Hepatocyte (in vitro differentiated cells): ENCODE measurements at regions not wholly inside any gene's neighbourhood (a gene's known extent, or its start where the extent isn't known, plus 50 kb on each side); places are given as distances from the start of the nearest gene placed in this dataset.

Source experiments
- DNase-seq: peaks from one replicate; pipeline ENCODE4 v3.0.0-alpha.2; 2016; ENCODE audit warnings: low spot score
- H2AFZ ChIP-seq: fragments of 200-600 bp; sonication (generic); 2 replicates; pipeline ENCODE4 v1.6.0; 2016; ENCODE audit warnings: antibody characterized with exemption, mild to moderate bottlenecking
- H3K27ac ChIP-seq: fragments of 200-600 bp; sonication (generic); 2 replicates; pipeline ENCODE4 v1.5.1; 2016; ENCODE audit warnings: mild to moderate bottlenecking
- H3K27me3 ChIP-seq: fragments of 200-600 bp; sonication (generic); 2 replicates; pipeline ENCODE4 v1.6.1; 2016
- H3K36me3 ChIP-seq: fragments of 200-600 bp; sonication (generic); replicated peaks from 2 replicates; pipeline ENCODE4 v1.5.1; 2016; ENCODE audit warnings: low read depth; ENCODE audit not compliant: insufficient read depth
- H3K4me1 ChIP-seq: fragments of 200-600 bp; sonication (generic); 2 replicates; pipeline ENCODE4 v1.5.1; 2016; ENCODE audit warnings: mild to moderate bottlenecking, moderate library complexity; ENCODE audit not compliant: insufficient read depth
- H3K4me2 ChIP-seq: fragments of 200-600 bp; sonication (generic); 2 replicates; pipeline ENCODE4 v1.6.0; 2016
- H3K4me3 ChIP-seq: fragments of 200-600 bp; sonication (generic); 2 replicates; pipeline ENCODE4 v1.5.1; 2016; ENCODE audit warnings: mild to moderate bottlenecking
- H3K79me2 ChIP-seq: fragments of 200-600 bp; sonication (generic); 2 replicates; pipeline ENCODE4 v1.6.0; 2017; ENCODE audit warnings: mild to moderate bottlenecking
- H3K9me2 ChIP-seq: fragments of 200-600 bp; sonication (generic); replicated peaks from 2 replicates; pipeline ENCODE4 v1.6.0; 2017; ENCODE audit warnings: mild to moderate bottlenecking; ENCODE audit not compliant: insufficient read depth
- H3K9me3 ChIP-seq: fragments of 200-600 bp; sonication (generic); 2 replicates; pipeline ENCODE4 v1.5.1; 2016; ENCODE audit warnings: low read depth, mild to moderate bottlenecking
- H4K20me1 ChIP-seq: fragments of 200-600 bp; sonication (generic); 2 replicates; pipeline ENCODE4 v1.6.0; 2016; ENCODE audit warnings: mild to moderate bottlenecking; ENCODE audit not compliant: insufficient read depth, poor library complexity, severe bottlenecking
- EZH2 ChIP-seq: fragments of 200-600 bp; sonication (generic); IDR thresholded peaks from 2 replicates; pipeline ENCODE4 v1.6.1; 2016; ENCODE audit warnings: antibody characterized with exemption, mild to moderate bottlenecking, borderline replicate concordance
- EZH2phosphoT487 ChIP-seq: fragments of 200-600 bp; sonication (generic); IDR thresholded peaks from one replicate; pipeline ENCODE4 v1.6.1; 2018; ENCODE audit warnings: antibody characterized with exemption, mild to moderate bottlenecking, low read depth, moderate library complexity; ENCODE audit not compliant: unreplicated experiment, severe bottlenecking
- WGBS: methylation state at CpG from one replicate; pipeline ENCODE4 v1.1.6; 2016; ENCODE audit warnings: low lambda C conversion rate; ENCODE audit errors: missing lambda C conversion rate; 5-methylcytosine and 5-hydroxymethylcytosine counted together
- TF ChIP-seq, protein P1 (sequence below): fragments of 200-600 bp; sonication (generic); IDR thresholded peaks from 2 replicates; pipeline ENCODE4 v1.5.1; 2016; ENCODE audit warnings: antibody characterized with exemption, mild to moderate bottlenecking; ENCODE audit not compliant: poor library complexity

GRCh38 chrX:126886997-126887396 is 67.5 kb downstream of the PRR32 start:
- Histone ChIP-seq H3K27ac (no peak overlapping the region), H3K9me2 (no peaks in the 10 kb centered on the region), H3K4me1 (no peaks in the 10 kb centered on the region), H3K4me3 (no peak overlapping the region), H3K9me3 (no peaks in the 10 kb centered on the region), H4K20me1 (no peaks in the 10 kb centered on the region), H3K27me3 (no peaks in the 10 kb centered on the region), H3K4me2 (no peak overlapping the region), H3K79me2 (no peaks in the 10 kb centered on the region), H3K36me3 (no peaks in the 10 kb centered on the region), H2AFZ (no peak overlapping the region)
- 71% methylated on average over 1 of the region's 1 CpG for WGBS
- DNase-seq, result no peak
- TF ChIP-seq EZH2 (no peak), EZH2phosphoT487 (no peak)
- TF ChIP-seq, protein P1, sequence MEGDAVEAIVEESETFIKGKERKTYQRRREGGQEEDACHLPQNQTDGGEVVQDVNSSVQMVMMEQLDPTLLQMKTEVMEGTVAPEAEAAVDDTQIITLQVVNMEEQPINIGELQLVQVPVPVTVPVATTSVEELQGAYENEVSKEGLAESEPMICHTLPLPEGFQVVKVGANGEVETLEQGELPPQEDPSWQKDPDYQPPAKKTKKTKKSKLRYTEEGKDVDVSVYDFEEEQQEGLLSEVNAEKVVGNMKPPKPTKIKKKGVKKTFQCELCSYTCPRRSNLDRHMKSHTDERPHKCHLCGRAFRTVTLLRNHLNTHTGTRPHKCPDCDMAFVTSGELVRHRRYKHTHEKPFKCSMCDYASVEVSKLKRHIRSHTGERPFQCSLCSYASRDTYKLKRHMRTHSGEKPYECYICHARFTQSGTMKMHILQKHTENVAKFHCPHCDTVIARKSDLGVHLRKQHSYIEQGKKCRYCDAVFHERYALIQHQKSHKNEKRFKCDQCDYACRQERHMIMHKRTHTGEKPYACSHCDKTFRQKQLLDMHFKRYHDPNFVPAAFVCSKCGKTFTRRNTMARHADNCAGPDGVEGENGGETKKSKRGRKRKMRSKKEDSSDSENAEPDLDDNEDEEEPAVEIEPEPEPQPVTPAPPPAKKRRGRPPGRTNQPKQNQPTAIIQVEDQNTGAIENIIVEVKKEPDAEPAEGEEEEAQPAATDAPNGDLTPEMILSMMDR, result no peak

DNA sequence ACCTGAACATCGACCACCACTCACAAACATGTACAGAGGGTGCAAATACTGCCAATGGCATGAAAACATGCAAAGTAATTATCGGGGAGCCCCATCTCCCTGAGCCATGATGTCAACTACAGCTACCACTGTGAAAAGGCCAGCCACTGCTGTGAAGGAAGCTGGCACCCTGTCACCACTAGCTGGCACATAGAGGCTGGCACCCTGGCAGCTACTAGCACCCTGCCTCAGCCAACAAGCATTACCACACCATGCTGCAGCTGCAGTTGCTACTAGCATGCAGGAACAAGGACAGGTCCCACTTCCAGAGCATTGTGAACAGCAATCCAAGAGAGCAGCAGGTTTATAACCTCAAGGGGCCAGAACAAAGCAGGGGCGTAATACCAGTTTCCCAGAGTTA is 81.4 kb downstream of the PRR32 start:
- Histone ChIP-seq H3K4me2 (no peak overlapping the region), H3K9me3 (no peaks in the 10 kb centered on the region), H3K27ac (no peak overlapping the region), H3K4me3 (no peak overlapping the region), H2AFZ (no peak overlapping the region), H3K9me2 (no peaks in the 10 kb centered on the region), H3K79me2 (no peaks in the 10 kb centered on the region), H3K4me1 (no peaks in the 10 kb centered on the region), H3K36me3 (no peaks in the 10 kb centered on the region), H3K27me3 (no peaks in the 10 kb centered on the region), H4K20me1 (no peaks in the 10 kb centered on the region)
- WGBS, result 85% methylated on average over 3 of the region's 3 CpGs
- TF ChIP-seq EZH2, result no peak
- no peak for TF ChIP-seq EZH2phosphoT487
- TF ChIP-seq, protein P1, result no peak
- DNase-seq, result no peak

GRCh38 chrX:126929071-126929470 is 109.5 kb downstream of the PRR32 start:
- no peaks in the 10 kb centered on the region for H3K27me3 ChIP-seq
- DNase-seq, result no peak
- no peak overlapping the region for H3K27ac ChIP-seq
- WGBS, result 94% methylated on average over 1 of the region's 1 CpG
- H3K9me2 ChIP-seq, result no peaks in the 10 kb centered on the region
- peaks cover 4% of the 10 kb centered on the region for H3K9me3 ChIP-seq
- H2AFZ ChIP-seq, result no peak overlapping the region
- TF ChIP-seq EZH2 (no peak), EZH2phosphoT487 (no peak)
- TF ChIP-seq, protein P1, result no peak
- no peak overlapping the region for H3K4me2 ChIP-seq
- H4K20me1 ChIP-seq, result no peaks in the 10 kb centered on the region
- H3K4me3 ChIP-seq, result no peak overlapping the region
- no peaks in the 10 kb centered on the region for H3K79me2 ChIP-seq
- H3K4me1 ChIP-seq, result no peaks in the 10 kb centered on the region
- no peaks in the 10 kb centered on the region for H3K36me3 ChIP-seq

GRCh38 chrX:126967225-126967624 is 147.7 kb downstream of the PRR32 start:
- TF ChIP-seq, protein P1, result no peak
- TF ChIP-seq EZH2 (no peak), EZH2phosphoT487 (no peak)
- DNase-seq, result no peak
- no peak overlapping the region for H3K27ac ChIP-seq
- no peaks in the 10 kb centered on the region for H4K20me1 ChIP-seq
- 77% methylated on average over 3 of the region's 3 CpGs for WGBS
- H3K9me3 ChIP-seq, result peaks cover 3% of the 10 kb centered on the region
- no peaks in the 10 kb centered on the region for H3K27me3 ChIP-seq
- no peaks in the 10 kb centered on the region for H3K36me3 ChIP-seq
- H3K4me2 ChIP-seq, result no peak overlapping the region
- H3K4me3 ChIP-seq, result no peak overlapping the region
- no peak overlapping the region for H2AFZ ChIP-seq
- no peaks in the 10 kb centered on the region for H3K4me1 ChIP-seq
- H3K79me2 ChIP-seq, result no peaks in the 10 kb centered on the region
- H3K9me2 ChIP-seq, result no peaks in the 10 kb centered on the region
